ENCODE measurements at regions not wholly inside any gene's neighbourhood (a gene's known extent, or its start where the extent isn't known, plus 50 kb on each side); places are given as distances from the start of the nearest gene placed in this dataset.

DNA sequence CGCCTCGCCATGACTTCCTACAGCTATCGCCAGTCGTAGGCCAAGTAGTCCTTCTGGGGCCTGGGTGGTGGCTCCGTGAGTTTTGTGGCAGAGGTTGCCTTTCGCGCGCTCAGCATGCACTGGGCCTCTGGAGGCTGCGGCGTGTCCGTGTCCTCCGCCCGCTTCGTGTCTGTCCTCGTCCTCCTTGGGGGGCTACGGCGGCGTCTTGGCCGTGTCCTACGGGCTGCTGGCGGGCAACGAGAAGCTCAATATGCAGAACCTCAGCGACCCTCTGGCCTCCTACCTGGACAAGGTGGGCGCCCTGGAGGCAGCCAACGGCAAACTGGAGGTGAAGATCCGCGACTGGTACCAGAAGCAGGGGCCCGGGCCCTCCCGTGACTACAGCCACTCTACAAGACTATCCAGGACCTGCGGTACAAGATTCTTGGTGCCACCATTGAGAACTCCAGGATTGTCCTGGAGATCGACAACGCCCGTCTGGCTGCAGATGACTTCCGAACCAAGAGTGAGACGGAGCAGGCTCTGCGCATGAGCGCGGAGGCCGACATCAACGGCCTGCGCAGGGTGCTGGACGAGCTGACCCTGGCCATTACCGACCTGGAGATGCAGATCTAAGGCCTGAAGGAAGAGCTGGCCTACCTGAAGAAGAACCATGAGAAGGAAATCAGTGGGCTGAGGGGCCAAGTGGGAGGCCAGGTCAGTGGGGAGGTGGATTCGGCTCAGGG lies 296.3 kb downstream of the OGFRL1 start:
- WGBS (ENCODE audit: insufficient coverage), result 98% methylated on average over 42 of the region's 44 CpGs
- Histone ChIP-seq H3K4me1 (ENCODE audit: control insufficient read depth in 1 of 2, insufficient read depth in 2 of 2, low read length in 2 of 2) (no peaks in the 10 kb centered on the region), H3K4me3 (replicated peaks in 1 of 3; ENCODE audit: low read depth in 2 of 3, low read length in 3 of 3) (no peak overlapping the region), H3K9me3 (replicated peaks in 1 of 2; ENCODE audit: control insufficient read depth in 1 of 2, insufficient read depth in 1 of 2, low read length in 2 of 2) (peaks cover 12 to 21% of the 10 kb centered on the region in 2 donors), H3K9ac (ENCODE audit: insufficient read depth, low read length, poor library complexity, severe bottlenecking) (no peak overlapping the region), H3K27me3 (ENCODE audit: control insufficient read depth in 2 of 2, insufficient read depth in 2 of 2, low read length in 2 of 2) (no peaks in the 10 kb centered on the region), H3K36me3 (replicated peaks in 1 of 2; ENCODE audit: control insufficient read depth in 1 of 2, insufficient read depth in 2 of 2, low read length in 2 of 2) (no peaks in the 10 kb centered on the region), H3K27ac (ENCODE audit: low read depth in 1 of 2, low read length in 2 of 2) (no peak overlapping the region), H3K79me2 (ENCODE audit: insufficient read depth, low read length) (no peaks in the 10 kb centered on the region), H3K4me2 (replicated peaks; ENCODE audit: extremely low read depth, low read length, poor library complexity, severe bottlenecking) (no peak overlapping the region), H2AFZ (ENCODE audit: insufficient read depth, low read depth, low read length, poor library complexity, severe bottlenecking) (no peak overlapping the region), H4K20me1 (ENCODE audit: insufficient read depth, low read length) (no peaks in the 10 kb centered on the region)
- H3K9me3 Mint-ChIP-seq, result peaks cover 4 to 25% (median 13%) of the 10 kb centered on the region in 7 donors
- no peak overlapping the region for H3K4me3 Mint-ChIP-seq
- DNase-seq, result no peak
- no peaks in the 10 kb centered on the region for H3K36me3 Mint-ChIP-seq
- peaks cover 6 to 8% (median 6%) of the 10 kb centered on the region in 3 donors for H3K27me3 Mint-ChIP-seq (ENCODE audit: low read depth in 3 of 3)
- H3K27ac Mint-ChIP-seq, result no peak overlapping the region
- no peaks in the 10 kb centered on the region for H3K4me1 Mint-ChIP-seq
- TF ChIP-seq CTCF (IDR thresholded peaks at IDR 0.05), result no peak
- intact Hi-C loops (cut with micrococcal nuclease), result no loop called here

DNA sequence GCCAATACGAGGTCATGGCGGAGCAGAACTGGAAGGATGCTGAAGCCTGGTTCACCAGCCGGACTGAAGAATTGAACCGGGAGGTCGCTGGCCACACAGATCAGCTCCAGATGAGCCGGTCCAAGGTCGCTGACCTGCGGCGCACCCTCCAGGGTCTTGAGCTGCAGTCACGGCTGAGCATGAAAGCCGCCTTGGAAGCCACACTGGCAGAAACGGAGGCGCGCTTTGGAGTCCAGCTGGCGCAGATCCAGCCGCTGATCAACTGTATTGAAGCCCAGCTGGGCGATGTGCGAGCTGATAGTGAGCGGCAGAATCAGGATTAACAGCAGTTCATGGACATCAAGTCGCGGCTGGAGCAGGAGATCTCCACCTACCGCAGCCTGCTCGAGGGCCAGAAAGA lies 296.9 kb downstream of the OGFRL1 start:
- intact Hi-C loops (cut with micrococcal nuclease), result no loop called here
- DNase-seq, result no peak
- H3K4me3 Mint-ChIP-seq, result no peak overlapping the region

More for the DNA sequence above, 296.9 kb downstream of the OGFRL1 start:
- Histone ChIP-seq H3K9me3 (replicated peaks in 1 of 2; ENCODE audit: control insufficient read depth in 1 of 2, insufficient read depth in 1 of 2, low read length in 2 of 2) (peaks cover 12 to 21% of the 10 kb centered on the region in 2 donors), H3K4me1 (ENCODE audit: control insufficient read depth in 1 of 2, insufficient read depth in 2 of 2, low read length in 2 of 2) (no peaks in the 10 kb centered on the region), H3K4me2 (replicated peaks; ENCODE audit: extremely low read depth, low read length, poor library complexity, severe bottlenecking) (no peak overlapping the region), H3K9ac (ENCODE audit: insufficient read depth, low read length, poor library complexity, severe bottlenecking) (no peak overlapping the region), H2AFZ (ENCODE audit: insufficient read depth, low read depth, low read length, poor library complexity, severe bottlenecking) (no peak overlapping the region), H3K4me3 (replicated peaks in 1 of 3; ENCODE audit: low read depth in 2 of 3, low read length in 3 of 3) (no peak overlapping the region), H4K20me1 (ENCODE audit: insufficient read depth, low read length) (no peaks in the 10 kb centered on the region), H3K27me3 (ENCODE audit: control insufficient read depth in 2 of 2, insufficient read depth in 2 of 2, low read length in 2 of 2) (no peaks in the 10 kb centered on the region), H3K79me2 (ENCODE audit: insufficient read depth, low read length) (no peaks in the 10 kb centered on the region), H3K27ac (ENCODE audit: low read depth in 1 of 2, low read length in 2 of 2) (no peak overlapping the region), H3K36me3 (replicated peaks in 1 of 2; ENCODE audit: control insufficient read depth in 1 of 2, insufficient read depth in 2 of 2, low read length in 2 of 2) (no peaks in the 10 kb centered on the region)
- H3K27ac Mint-ChIP-seq, result no peak overlapping the region
- WGBS (ENCODE audit: insufficient coverage), result 97% methylated on average over 19 of the region's 23 CpGs
- H3K36me3 Mint-ChIP-seq, result no peaks in the 10 kb centered on the region
- peaks cover 4 to 25% (median 13%) of the 10 kb centered on the region in 7 donors for H3K9me3 Mint-ChIP-seq
- H3K4me1 Mint-ChIP-seq, result no peaks in the 10 kb centered on the region
- peaks cover 6 to 8% (median 6%) of the 10 kb centered on the region in 3 donors for H3K27me3 Mint-ChIP-seq (ENCODE audit: low read depth in 3 of 3)
- no peak for TF ChIP-seq CTCF (IDR thresholded peaks at IDR 0.05)

Measured in CD14-positive monocyte (primary cell).